ENCODE measurements at regions not wholly inside any gene's neighbourhood (a gene's known extent, or its start where the extent isn't known, plus 50 kb on each side); places are given as distances from the start of the nearest gene placed in this dataset.

DNA sequence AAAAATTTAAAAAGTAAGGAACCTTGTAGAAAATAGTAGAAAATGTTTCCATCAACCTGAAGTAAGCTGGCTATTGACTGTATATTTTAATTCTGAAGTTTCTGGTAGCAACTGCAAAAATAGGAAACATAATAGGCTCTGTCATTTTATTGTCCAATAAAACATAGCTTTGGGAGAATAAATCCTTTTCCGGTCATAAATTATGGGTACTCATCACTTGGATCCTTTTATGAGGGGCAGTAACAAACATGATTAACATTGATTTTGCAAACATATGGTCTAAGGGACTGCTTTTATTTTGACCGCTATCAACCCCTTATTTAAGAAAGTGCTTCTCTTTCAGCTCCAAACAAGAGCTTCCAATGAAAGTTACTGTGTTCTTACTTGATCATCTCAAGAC is 495.9 kb upstream of the ANKRD30A start:
- H3K27ac ChIP-seq (ENCODE audit: low read depth, low read length) = no peak overlapping the region
- H3K4me1 ChIP-seq (ENCODE audit: control insufficient read depth in 1 of 2, insufficient read depth in 2 of 2, low read length in 2 of 2) = no peaks in the 10 kb centered on the region
- H3K27me3 ChIP-seq (ENCODE audit: control insufficient read depth in 1 of 2, insufficient read depth in 2 of 2, low read length in 2 of 2) = no peaks in the 10 kb centered on the region
- no peaks in the 10 kb centered on the region for H3K36me3 ChIP-seq (ENCODE audit: control insufficient read depth in 1 of 2, insufficient read depth in 2 of 2, low read length in 2 of 2)
- H3K4me3 ChIP-seq (ENCODE audit: low read depth in 1 of 2, low read length in 2 of 2) = no peak overlapping the region
- no peak overlapping the region for H3K9ac ChIP-seq (ENCODE audit: low read depth in 1 of 2, low read length in 2 of 2)
- peaks cover 3 to 7% of the 10 kb centered on the region in 2 donors for H3K9me3 ChIP-seq (ENCODE audit: control insufficient read depth in 1 of 2, low read length in 2 of 2)

DNA sequence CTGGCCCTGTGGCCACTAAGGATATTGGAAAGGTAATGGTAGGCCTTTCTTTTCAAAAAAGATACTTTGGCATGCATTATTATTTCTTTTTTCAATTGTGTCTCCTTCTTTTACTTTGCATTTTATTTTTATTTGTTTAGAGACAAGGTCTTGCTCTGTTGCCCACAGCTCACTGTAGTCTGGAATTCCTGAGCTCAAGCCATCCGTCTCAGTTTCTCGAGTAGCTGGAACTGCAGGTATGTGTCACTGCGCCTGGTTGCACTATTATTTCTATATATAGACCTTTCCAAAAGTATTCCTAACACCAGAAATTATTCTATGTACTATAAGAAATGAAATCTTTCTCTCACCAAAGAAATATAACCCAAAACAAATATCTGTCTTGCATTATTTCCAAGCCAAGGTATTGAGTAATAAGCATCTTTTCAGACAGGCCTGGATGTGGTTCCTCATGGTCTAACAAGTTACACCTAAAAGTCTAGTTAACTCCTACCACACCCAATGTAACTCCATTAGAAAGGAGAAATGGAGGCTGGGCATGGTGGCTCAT is 500.8 kb upstream of the ANKRD30A start:
- Histone ChIP-seq H3K4me3 (ENCODE audit: low read depth in 1 of 2, low read length in 2 of 2) (no peak overlapping the region), H3K27me3 (ENCODE audit: control insufficient read depth in 1 of 2, insufficient read depth in 2 of 2, low read length in 2 of 2) (no peaks in the 10 kb centered on the region), H3K4me1 (ENCODE audit: control insufficient read depth in 1 of 2, insufficient read depth in 2 of 2, low read length in 2 of 2) (no peaks in the 10 kb centered on the region), H3K9ac (ENCODE audit: low read depth in 1 of 2, low read length in 2 of 2) (no peak overlapping the region), H3K9me3 (ENCODE audit: control insufficient read depth in 1 of 2, low read length in 2 of 2) (peaks cover 5 to 9% of the 10 kb centered on the region in 2 donors), H3K27ac (ENCODE audit: low read depth, low read length) (no peak overlapping the region), H3K36me3 (ENCODE audit: control insufficient read depth in 1 of 2, insufficient read depth in 2 of 2, low read length in 2 of 2) (no peaks in the 10 kb centered on the region)

- Histone ChIP-seq H3K27me3 (ENCODE audit: control insufficient read depth in 1 of 2, insufficient read depth in 2 of 2, low read length in 2 of 2) (no peaks in the 10 kb centered on the region), H3K9ac (ENCODE audit: low read depth in 1 of 2, low read length in 2 of 2) (no peak overlapping the region), H3K4me3 (ENCODE audit: low read depth in 1 of 2, low read length in 2 of 2) (no peak overlapping the region), H3K4me1 (ENCODE audit: control insufficient read depth in 1 of 2, insufficient read depth in 2 of 2, low read length in 2 of 2) (no peaks in the 10 kb centered on the region), H3K27ac (ENCODE audit: low read depth, low read length) (no peak overlapping the region), H3K9me3 (ENCODE audit: control insufficient read depth in 1 of 2, low read length in 2 of 2) (peaks cover 2 to 9% of the 10 kb centered on the region in 2 donors), H3K36me3 (ENCODE audit: control insufficient read depth in 1 of 2, insufficient read depth in 2 of 2, low read length in 2 of 2) (no peaks in the 10 kb centered on the region)
Observed at GRCh38 chr10:36621346-36621745, 504.1 kb upstream of the ANKRD30A start.

DNA sequence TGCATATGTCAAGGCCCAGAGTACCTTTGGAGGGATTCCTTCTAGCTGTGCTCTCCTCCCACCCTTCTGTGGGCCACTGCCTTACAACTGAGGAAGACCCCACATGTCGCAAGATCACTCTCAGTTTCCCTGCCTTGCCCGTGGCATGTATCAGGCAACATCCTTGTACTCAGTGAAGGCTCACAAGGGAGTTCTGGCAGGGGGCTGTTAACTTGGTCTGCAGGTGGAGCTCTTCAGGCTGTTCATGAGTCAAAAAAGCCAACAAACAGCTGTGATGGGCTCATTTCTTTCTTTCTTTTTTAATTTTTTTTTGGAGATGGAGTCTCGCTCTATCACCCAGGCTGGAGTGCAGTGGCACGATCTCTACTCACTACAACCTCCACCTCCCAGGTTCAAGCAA is 513.0 kb upstream of the ANKRD30A start:
- Histone ChIP-seq H3K36me3 (ENCODE audit: control insufficient read depth in 1 of 2, insufficient read depth in 2 of 2, low read length in 2 of 2) (no peaks in the 10 kb centered on the region), H3K4me1 (ENCODE audit: control insufficient read depth in 1 of 2, insufficient read depth in 2 of 2, low read length in 2 of 2) (no peaks in the 10 kb centered on the region), H3K9me3 (ENCODE audit: control insufficient read depth in 1 of 2, low read length in 2 of 2) (peaks cover 0 to 5% of the 10 kb centered on the region in 2 donors), H3K4me3 (ENCODE audit: low read depth in 1 of 2, low read length in 2 of 2) (no peak overlapping the region), H3K9ac (ENCODE audit: low read depth in 1 of 2, low read length in 2 of 2) (no peak overlapping the region), H3K27ac (ENCODE audit: low read depth, low read length) (no peak overlapping the region), H3K27me3 (ENCODE audit: control insufficient read depth in 1 of 2, insufficient read depth in 2 of 2, low read length in 2 of 2) (no peaks in the 10 kb centered on the region)

- Histone ChIP-seq H3K27me3 (ENCODE audit: control insufficient read depth in 1 of 2, insufficient read depth in 2 of 2, low read length in 2 of 2) (no peaks in the 10 kb centered on the region), H3K36me3 (ENCODE audit: control insufficient read depth in 1 of 2, insufficient read depth in 2 of 2, low read length in 2 of 2) (no peaks in the 10 kb centered on the region), H3K4me3 (ENCODE audit: low read depth in 1 of 2, low read length in 2 of 2) (no peak overlapping the region), H3K4me1 (ENCODE audit: control insufficient read depth in 1 of 2, insufficient read depth in 2 of 2, low read length in 2 of 2) (no peaks in the 10 kb centered on the region), H3K9me3 (ENCODE audit: control insufficient read depth in 1 of 2, low read length in 2 of 2) (peaks cover 5% of the 10 kb centered on the region in 2 donors), H3K9ac (ENCODE audit: low read depth in 1 of 2, low read length in 2 of 2) (no peak overlapping the region), H3K27ac (ENCODE audit: low read depth, low read length) (no peak overlapping the region)
Observed at GRCh38 chr10:36608866-36609265, 516.5 kb upstream of the ANKRD30A start.

DNA sequence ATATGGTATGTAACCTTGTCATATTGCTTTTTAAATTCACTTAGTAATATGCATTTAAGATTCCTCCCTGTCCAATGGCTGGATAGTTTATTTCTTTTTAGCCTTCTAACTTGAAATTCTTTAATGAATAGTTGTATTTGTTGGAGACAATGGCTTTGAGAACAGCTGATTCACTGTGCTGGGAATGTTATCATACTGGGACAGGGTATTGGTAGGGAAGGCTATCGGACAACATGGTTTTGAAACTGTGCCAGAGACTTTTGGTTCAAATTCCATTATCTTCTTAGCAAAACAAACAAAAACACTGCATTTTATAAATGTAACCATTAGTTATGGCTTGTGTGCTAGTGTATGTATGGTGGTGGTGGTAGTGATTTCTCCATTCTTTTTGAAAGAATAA is 517.1 kb upstream of the ANKRD30A start:
- Histone ChIP-seq H3K9ac (ENCODE audit: low read depth in 1 of 2, low read length in 2 of 2) (no peak overlapping the region), H3K36me3 (ENCODE audit: control insufficient read depth in 1 of 2, insufficient read depth in 2 of 2, low read length in 2 of 2) (no peaks in the 10 kb centered on the region), H3K4me1 (ENCODE audit: control insufficient read depth in 1 of 2, insufficient read depth in 2 of 2, low read length in 2 of 2) (no peaks in the 10 kb centered on the region), H3K9me3 (ENCODE audit: control insufficient read depth in 1 of 2, low read length in 2 of 2) (peaks cover 5% of the 10 kb centered on the region in 2 donors), H3K4me3 (ENCODE audit: low read depth in 1 of 2, low read length in 2 of 2) (no peak overlapping the region), H3K27ac (ENCODE audit: low read depth, low read length) (no peak overlapping the region), H3K27me3 (ENCODE audit: control insufficient read depth in 1 of 2, insufficient read depth in 2 of 2, low read length in 2 of 2) (no peaks in the 10 kb centered on the region)

GRCh38 chr10:36606234-36606839 is 519.1 kb upstream of the ANKRD30A start:
- no peaks in the 10 kb centered on the region for H3K36me3 ChIP-seq (ENCODE audit: control insufficient read depth in 1 of 2, insufficient read depth in 2 of 2, low read length in 2 of 2)
- no peak overlapping the region for H3K27ac ChIP-seq (ENCODE audit: low read depth, low read length)

DNA sequence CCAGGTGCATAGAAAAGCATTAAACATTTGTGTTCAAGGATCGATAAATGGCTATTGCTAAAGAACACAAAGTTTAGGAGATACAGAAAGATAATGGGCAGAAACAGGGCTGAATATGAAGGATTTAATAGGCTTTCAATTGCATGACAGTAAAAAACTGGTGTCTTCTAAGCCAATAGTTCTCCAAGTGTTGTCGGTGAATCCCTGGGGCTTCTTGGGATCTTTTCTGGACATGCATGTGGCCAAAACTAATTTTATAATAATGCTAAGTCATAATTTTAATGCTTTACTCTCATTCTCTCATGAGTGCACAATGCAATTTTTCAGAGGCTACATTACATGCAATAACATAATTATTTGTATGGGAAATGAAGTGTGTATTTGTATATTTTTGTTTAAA is 521.1 kb upstream of the ANKRD30A start:
- Histone ChIP-seq H3K27me3 (ENCODE audit: control insufficient read depth in 1 of 2, insufficient read depth in 2 of 2, low read length in 2 of 2) (no peaks in the 10 kb centered on the region), H3K4me1 (ENCODE audit: control insufficient read depth in 1 of 2, insufficient read depth in 2 of 2, low read length in 2 of 2) (no peaks in the 10 kb centered on the region), H3K4me3 (ENCODE audit: low read depth in 1 of 2, low read length in 2 of 2) (no peak overlapping the region), H3K9ac (ENCODE audit: low read depth in 1 of 2, low read length in 2 of 2) (no peak overlapping the region), H3K9me3 (ENCODE audit: control insufficient read depth in 1 of 2, low read length in 2 of 2) (peaks cover 10 to 11% of the 10 kb centered on the region in 2 donors), H3K36me3 (ENCODE audit: control insufficient read depth in 1 of 2, insufficient read depth in 2 of 2, low read length in 2 of 2) (no peaks in the 10 kb centered on the region), H3K27ac (ENCODE audit: low read depth, low read length) (no peak overlapping the region)

More at GRCh38 chr10:36606234-36606839, 519.1 kb upstream of the ANKRD30A start:
- Histone ChIP-seq H3K9me3 (ENCODE audit: control insufficient read depth in 1 of 2, low read length in 2 of 2) (peaks cover 0 to 5% of the 10 kb centered on the region in 2 donors), H3K27me3 (ENCODE audit: control insufficient read depth in 1 of 2, insufficient read depth in 2 of 2, low read length in 2 of 2) (no peaks in the 10 kb centered on the region), H3K9ac (ENCODE audit: low read depth in 1 of 2, low read length in 2 of 2) (no peak overlapping the region), H3K4me1 (ENCODE audit: control insufficient read depth in 1 of 2, insufficient read depth in 2 of 2, low read length in 2 of 2) (no peaks in the 10 kb centered on the region), H3K4me3 (ENCODE audit: low read depth in 1 of 2, low read length in 2 of 2) (no peak overlapping the region)

DNA sequence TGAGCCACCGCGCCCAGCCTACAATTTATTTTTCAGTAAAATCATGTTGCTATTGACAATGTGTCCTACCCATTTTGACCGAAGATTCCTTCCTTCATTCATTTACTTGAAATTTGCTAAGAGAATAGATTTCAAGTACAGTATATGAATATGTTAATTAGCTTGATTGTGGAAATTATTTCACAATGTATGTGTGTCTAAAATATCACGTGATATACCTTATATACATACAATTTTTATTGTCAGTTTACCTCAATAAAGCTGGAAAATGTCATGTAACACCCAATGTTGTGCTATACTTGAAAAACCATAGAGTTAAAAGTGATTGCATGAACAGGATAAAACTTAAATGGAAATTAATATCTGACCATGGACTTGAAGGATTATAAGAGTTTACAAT is 521.7 kb upstream of the ANKRD30A start:
- Histone ChIP-seq H3K9ac (ENCODE audit: low read depth in 1 of 2, low read length in 2 of 2) (no peak overlapping the region), H3K4me3 (ENCODE audit: low read depth in 1 of 2, low read length in 2 of 2) (no peak overlapping the region), H3K27ac (ENCODE audit: low read depth, low read length) (no peak overlapping the region), H3K9me3 (ENCODE audit: control insufficient read depth in 1 of 2, low read length in 2 of 2) (peaks cover 10 to 11% of the 10 kb centered on the region in 2 donors), H3K27me3 (ENCODE audit: control insufficient read depth in 1 of 2, insufficient read depth in 2 of 2, low read length in 2 of 2) (no peaks in the 10 kb centered on the region), H3K36me3 (ENCODE audit: control insufficient read depth in 1 of 2, insufficient read depth in 2 of 2, low read length in 2 of 2) (no peaks in the 10 kb centered on the region), H3K4me1 (ENCODE audit: control insufficient read depth in 1 of 2, insufficient read depth in 2 of 2, low read length in 2 of 2) (no peaks in the 10 kb centered on the region)

DNA sequence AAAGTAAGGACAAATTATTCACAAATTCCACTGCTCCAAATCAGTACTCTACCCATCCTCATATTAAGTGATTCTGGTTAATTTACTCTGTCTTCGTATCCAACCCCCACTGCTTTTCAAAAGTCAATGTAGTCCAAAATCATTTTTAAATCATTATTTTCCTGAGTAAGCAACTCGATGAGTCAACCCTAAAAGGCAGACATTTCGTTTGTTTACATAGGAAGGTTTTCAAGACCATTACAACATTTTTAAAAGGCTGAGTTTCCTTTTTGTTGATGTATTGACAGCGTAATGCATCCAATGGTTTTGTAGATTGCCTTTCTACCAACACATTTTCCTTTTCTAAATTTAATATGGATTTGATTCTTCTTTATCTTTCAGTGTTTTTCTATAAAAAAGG is 523.0 kb upstream of the ANKRD30A start:
- Histone ChIP-seq H3K36me3 (ENCODE audit: control insufficient read depth in 1 of 2, insufficient read depth in 2 of 2, low read length in 2 of 2) (no peaks in the 10 kb centered on the region), H3K4me1 (ENCODE audit: control insufficient read depth in 1 of 2, insufficient read depth in 2 of 2, low read length in 2 of 2) (no peaks in the 10 kb centered on the region), H3K9ac (ENCODE audit: low read depth in 1 of 2, low read length in 2 of 2) (no peak overlapping the region), H3K4me3 (ENCODE audit: low read depth in 1 of 2, low read length in 2 of 2) (no peak overlapping the region), H3K27me3 (ENCODE audit: control insufficient read depth in 1 of 2, insufficient read depth in 2 of 2, low read length in 2 of 2) (no peaks in the 10 kb centered on the region), H3K27ac (ENCODE audit: low read depth, low read length) (no peak overlapping the region), H3K9me3 (ENCODE audit: control insufficient read depth in 1 of 2, low read length in 2 of 2) (peaks cover 10 to 11% of the 10 kb centered on the region in 2 donors)
